ENCODE measurements at regions not wholly inside any gene's neighbourhood (a gene's known extent, or its start where the extent isn't known, plus 50 kb on each side); places are given as distances from the start of the nearest gene placed in this dataset.

DNA sequence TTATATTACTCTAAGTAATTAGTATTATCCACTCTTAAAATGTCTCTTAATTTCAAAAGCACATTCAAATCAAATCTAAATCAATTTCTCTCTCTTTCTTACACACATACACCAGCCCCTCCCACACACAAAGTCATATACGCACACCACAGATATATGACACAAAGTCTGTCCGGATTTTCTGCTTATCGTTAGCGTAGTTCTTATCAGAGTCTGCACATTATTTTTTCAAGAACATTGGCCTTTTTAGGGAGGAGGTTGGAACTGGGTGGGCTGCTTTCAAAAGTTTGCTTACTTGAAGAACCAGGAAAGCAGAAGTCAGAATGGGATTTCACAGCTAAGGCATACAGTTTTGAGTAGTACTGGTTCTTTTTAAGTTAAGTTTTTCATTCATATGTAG, 387.6 kb upstream of the CHRM2 start:
- CTCF ChIA-PET, result no interaction called here
- no peak for DNase-seq (ENCODE audit: low spot score)
- Histone ChIP-seq H3K27me3 (replicated peaks; ENCODE audit: insufficient read depth, low read depth, low read length, poor library complexity) (no peaks in the 10 kb centered on the region), H3K4me3 (ENCODE audit: low read depth, low read length, poor library complexity, severe bottlenecking) (no peak overlapping the region), H3K27ac (ENCODE audit: low read depth, low read length, poor library complexity, severe bottlenecking) (no peak overlapping the region), H3K36me3 (ENCODE audit: insufficient read depth, low read length, poor library complexity, severe bottlenecking) (no peaks in the 10 kb centered on the region), H3K9me3 (ENCODE audit: low read depth, low read length, poor library complexity, severe bottlenecking) (no peaks in the 10 kb centered on the region), H3K4me1 (ENCODE audit: insufficient read depth, low read length, poor library complexity, severe bottlenecking) (no peaks in the 10 kb centered on the region)
- TF ChIP-seq CTCF (conservative IDR thresholded peaks at IDR 0.05; ENCODE audit: low read depth, low read length) (no peak), EZH2 (IDR thresholded peaks at IDR 0.05; ENCODE audit: borderline replicate concordance, low read depth, low read length, poor library complexity, severe bottlenecking) (no peak)
- intact Hi-C loops (cut with micrococcal nuclease; ENCODE audit: unreplicated experiment), result no loop called here
- POLR2A ChIA-PET (ENCODE audit: low non-redundant PET), result no interaction called here
- BruUV-seq (replicated peaks), result no TSS peak

GRCh38 chr7:136479922-136480321, 388.5 kb upstream of the CHRM2 start:
- Histone ChIP-seq H3K4me3 (ENCODE audit: low read depth, low read length, poor library complexity, severe bottlenecking) (no peak overlapping the region), H3K27me3 (replicated peaks; ENCODE audit: insufficient read depth, low read depth, low read length, poor library complexity) (no peaks in the 10 kb centered on the region), H3K27ac (ENCODE audit: low read depth, low read length, poor library complexity, severe bottlenecking) (no peak overlapping the region), H3K9me3 (ENCODE audit: low read depth, low read length, poor library complexity, severe bottlenecking) (no peaks in the 10 kb centered on the region), H3K4me1 (ENCODE audit: insufficient read depth, low read length, poor library complexity, severe bottlenecking) (no peaks in the 10 kb centered on the region), H3K36me3 (ENCODE audit: insufficient read depth, low read length, poor library complexity, severe bottlenecking) (no peaks in the 10 kb centered on the region)
- ChIA-PET CTCF (no interaction called here), POLR2A (ENCODE audit: low non-redundant PET) (no interaction called here)
- no peak for TF ChIP-seq EZH2 (IDR thresholded peaks at IDR 0.05; ENCODE audit: borderline replicate concordance, low read depth, low read length, poor library complexity, severe bottlenecking)
- TF ChIP-seq CTCF (conservative IDR thresholded peaks at IDR 0.05; ENCODE audit: low read depth, low read length), result no peak
- intact Hi-C loops (cut with micrococcal nuclease; ENCODE audit: unreplicated experiment), result no loop called here
- no peak for DNase-seq (ENCODE audit: low spot score)
- BruUV-seq (replicated peaks), result no TSS peak

GRCh38 chr7:136470179-136470578, 398.3 kb upstream of the CHRM2 start:
- TF ChIP-seq EZH2 (IDR thresholded peaks at IDR 0.05; ENCODE audit: borderline replicate concordance, low read depth, low read length, poor library complexity, severe bottlenecking), result no peak
- no peak for TF ChIP-seq CTCF (conservative IDR thresholded peaks at IDR 0.05; ENCODE audit: low read depth, low read length)
- POLR2A ChIA-PET (ENCODE audit: low non-redundant PET), result no interaction called here
- no peak overlapping the region for H3K4me3 ChIP-seq (ENCODE audit: low read depth, low read length, poor library complexity, severe bottlenecking)
- no peaks in the 10 kb centered on the region for H3K36me3 ChIP-seq (ENCODE audit: insufficient read depth, low read length, poor library complexity, severe bottlenecking)
- BruUV-seq (replicated peaks), result no TSS peak
- CTCF ChIA-PET, result no interaction called here
- no peaks in the 10 kb centered on the region for H3K4me1 ChIP-seq (ENCODE audit: insufficient read depth, low read length, poor library complexity, severe bottlenecking)
- intact Hi-C loops (cut with micrococcal nuclease; ENCODE audit: unreplicated experiment), result no loop called here
- H3K27ac ChIP-seq (ENCODE audit: low read depth, low read length, poor library complexity, severe bottlenecking), result no peak overlapping the region
- DNase-seq (ENCODE audit: low spot score), result no peak
- H3K9me3 ChIP-seq (ENCODE audit: low read depth, low read length, poor library complexity, severe bottlenecking), result peaks cover 31% of the 10 kb centered on the region
- no peaks in the 10 kb centered on the region for H3K27me3 ChIP-seq (replicated peaks; ENCODE audit: insufficient read depth, low read depth, low read length, poor library complexity)

All from A673 (cell line).